ENCODE measurements at regions not wholly inside any gene's neighbourhood (a gene's known extent, or its start where the extent isn't known, plus 50 kb on each side); places are given as distances from the start of the nearest gene placed in this dataset.

- TF ChIP-seq CTCF (IDR thresholded peaks at IDR 0.05; ENCODE audit: insufficient read depth, low read depth, low read length), result no peak
- CTCF ChIA-PET, result no interaction called here
- no peak overlapping the region for H3K4me3 ChIP-seq (ENCODE audit: low read depth, low read length)
- H3K27me3 ChIP-seq (ENCODE audit: control insufficient read depth, insufficient read depth, low read length), result no peaks in the 10 kb centered on the region
- POLR2A ChIA-PET, result no interaction called here
- no peak for DNase-seq (ENCODE audit: low read depth)
- H3K36me3 ChIP-seq (ENCODE audit: control insufficient read depth, insufficient read depth, low read length), result no peaks in the 10 kb centered on the region
Observed at GRCh38 chr9:10957878-10958277, 345.1 kb upstream of the PTPRD start.

GRCh38 chr9:10961883-10962282 is 349.1 kb upstream of the PTPRD start:
- DNase-seq (ENCODE audit: low read depth), result no peak
- H3K4me3 ChIP-seq (ENCODE audit: low read depth, low read length), result no peak overlapping the region
- no peaks in the 10 kb centered on the region for H3K27me3 ChIP-seq (ENCODE audit: control insufficient read depth, insufficient read depth, low read length)
- no peaks in the 10 kb centered on the region for H3K36me3 ChIP-seq (ENCODE audit: control insufficient read depth, insufficient read depth, low read length)
- TF ChIP-seq CTCF (IDR thresholded peaks at IDR 0.05; ENCODE audit: insufficient read depth, low read depth, low read length), result no peak
- POLR2A ChIA-PET, result no interaction called here
- CTCF ChIA-PET, result interaction anchor here (0.7 kb wide), 1 partner anchor 24 kb away, joined by 3 read pairs; no protein-coding TSS in a partner anchor

DNA sequence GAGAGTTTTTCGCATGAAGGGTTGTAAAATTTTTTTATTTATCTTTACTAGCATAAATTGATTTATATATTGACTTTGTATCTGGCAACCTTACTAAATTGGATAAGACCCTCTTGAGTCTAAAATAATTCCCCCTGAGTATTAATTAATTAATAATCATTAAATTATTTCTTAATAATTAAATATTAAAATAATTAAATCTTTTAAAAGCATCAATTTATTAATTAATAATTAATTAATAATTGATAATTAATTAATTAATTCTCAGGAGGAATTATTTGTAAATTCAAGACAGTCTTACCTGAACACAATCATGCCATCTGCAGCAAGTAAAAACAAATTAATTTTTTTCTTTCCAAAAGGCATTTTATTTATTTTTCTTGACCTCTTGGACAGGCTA is 370.4 kb upstream of the PTPRD start:
- DNase-seq (ENCODE audit: low read depth), result no peak
- H3K27me3 ChIP-seq (ENCODE audit: control insufficient read depth, insufficient read depth, low read length), result no peaks in the 10 kb centered on the region
- no peak for TF ChIP-seq CTCF (IDR thresholded peaks at IDR 0.05; ENCODE audit: insufficient read depth, low read depth, low read length)
- H3K36me3 ChIP-seq (ENCODE audit: control insufficient read depth, insufficient read depth, low read length), result no peaks in the 10 kb centered on the region
- no peak overlapping the region for H3K4me3 ChIP-seq (ENCODE audit: low read depth, low read length)
- POLR2A ChIA-PET, result no interaction called here
- CTCF ChIA-PET, result no interaction called here

DNA sequence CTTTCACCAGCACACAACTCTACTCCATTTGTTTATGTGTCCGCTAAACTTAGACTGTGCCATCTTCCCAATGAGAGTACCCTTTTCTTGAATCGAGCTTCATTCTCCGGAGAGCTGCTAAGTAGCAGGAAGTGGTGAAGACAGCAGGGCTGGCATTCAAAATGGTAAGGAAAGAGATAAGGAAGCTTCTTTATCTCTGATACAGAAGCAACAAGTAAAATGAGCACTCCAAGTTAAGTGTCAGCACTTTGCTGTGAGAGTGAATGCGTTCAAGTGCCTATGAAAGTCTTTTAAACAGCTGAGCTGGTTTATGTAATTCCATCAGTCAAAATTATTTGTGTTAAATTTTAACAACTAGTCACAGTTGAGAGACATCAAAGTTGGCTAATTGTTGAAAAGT is 386.8 kb upstream of the PTPRD start:
- CTCF ChIA-PET, result no interaction called here

DNA sequence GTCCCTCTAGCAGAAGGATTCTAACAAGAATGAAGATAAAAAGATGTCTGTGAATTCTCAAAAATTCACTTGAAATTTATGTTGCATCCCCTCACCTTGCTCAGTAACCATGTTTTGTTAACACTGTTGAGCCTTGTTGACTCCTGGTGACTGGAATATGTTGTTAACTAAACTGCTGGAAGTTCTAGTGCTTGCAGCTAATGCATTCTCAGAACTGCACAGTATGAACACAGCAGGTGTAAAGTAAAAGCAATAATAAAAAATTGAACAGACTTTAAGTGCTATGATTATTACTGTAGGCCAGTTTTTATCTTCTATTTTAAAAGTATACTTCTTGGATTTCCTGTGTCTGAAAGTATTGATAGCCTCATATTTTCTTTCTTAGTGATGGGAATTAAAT is 388.7 kb upstream of the PTPRD start:
- CTCF ChIA-PET, result no interaction called here
- no peak for TF ChIP-seq CTCF (IDR thresholded peaks at IDR 0.05; ENCODE audit: insufficient read depth, low read depth, low read length)
- H3K27me3 ChIP-seq (ENCODE audit: control insufficient read depth, insufficient read depth, low read length), result no peaks in the 10 kb centered on the region
- no peak for DNase-seq (ENCODE audit: low read depth)
- no peaks in the 10 kb centered on the region for H3K36me3 ChIP-seq (ENCODE audit: control insufficient read depth, insufficient read depth, low read length)
- POLR2A ChIA-PET, result no interaction called here
- no peak overlapping the region for H3K4me3 ChIP-seq (ENCODE audit: low read depth, low read length)

More for the DNA sequence above, 386.8 kb upstream of the PTPRD start:
- no peaks in the 10 kb centered on the region for H3K27me3 ChIP-seq (ENCODE audit: control insufficient read depth, insufficient read depth, low read length)
- TF ChIP-seq CTCF (IDR thresholded peaks at IDR 0.05; ENCODE audit: insufficient read depth, low read depth, low read length), result no peak
- no peak overlapping the region for H3K4me3 ChIP-seq (ENCODE audit: low read depth, low read length)
- no peak for DNase-seq (ENCODE audit: low read depth)
- POLR2A ChIA-PET, result no interaction called here
- no peaks in the 10 kb centered on the region for H3K36me3 ChIP-seq (ENCODE audit: control insufficient read depth, insufficient read depth, low read length)
